ENCODE measurements at regions not wholly inside any gene's neighbourhood (a gene's known extent, or its start where the extent isn't known, plus 50 kb on each side); places are given as distances from the start of the nearest gene placed in this dataset.

- no peak for DNase-seq (ENCODE audit: low read depth in 2 of 2)
These were observed 66.1 kb downstream of the LEPR start for GRCh38 chr1:65486613-65487012.

GRCh38 chr1:65489481-65489880, 69.0 kb downstream of the LEPR start:
- DNase-seq (ENCODE audit: low read depth in 2 of 2), result no peak

GRCh38 chr1:65490231-65491009, 70.0 kb downstream of the LEPR start:
- no peak for DNase-seq (ENCODE audit: low read depth in 2 of 2)

GRCh38 chr1:65491472-65491871, 71.0 kb downstream of the LEPR start:
- no peak for DNase-seq (ENCODE audit: low read depth in 2 of 2)

GRCh38 chr1:65493802-65494201, 73.3 kb downstream of the LEPR start:
- no peak for DNase-seq (ENCODE audit: low read depth in 2 of 2)

- no peak for DNase-seq (ENCODE audit: low read depth in 2 of 2)
These were observed 74.2 kb downstream of the LEPR start for GRCh38 chr1:65494671-65495070.

- no peak for DNase-seq (ENCODE audit: low read depth in 2 of 2)
These were observed 74.7 kb downstream of the LEPR start for GRCh38 chr1:65495137-65495536.

GRCh38 chr1:65497256-65497830, 76.9 kb downstream of the LEPR start:
- no peak for DNase-seq (ENCODE audit: low read depth in 2 of 2)

GRCh38 chr1:65503427-65503826, 83.0 kb downstream of the LEPR start:
- no peak for DNase-seq (ENCODE audit: low read depth in 2 of 2)

GRCh38 chr1:65504263-65504662, 83.8 kb downstream of the LEPR start:
- no peak for DNase-seq (ENCODE audit: low read depth in 2 of 2)

GRCh38 chr1:65505547-65506300, 85.3 kb downstream of the LEPR start:
- no peak for DNase-seq (ENCODE audit: low read depth in 2 of 2)

- DNase-seq (ENCODE audit: low read depth in 2 of 2), result no peak
These were observed 87.6 kb downstream of the LEPR start for GRCh38 chr1:65508051-65508450.

GRCh38 chr1:65509912-65510680, 89.6 kb downstream of the LEPR start:
- DNase-seq (ENCODE audit: low read depth in 2 of 2), result no peak

GRCh38 chr1:65510961-65511360, 90.5 kb downstream of the LEPR start:
- DNase-seq (ENCODE audit: low read depth in 2 of 2), result no peak

- DNase-seq (ENCODE audit: low read depth in 2 of 2), result no peak
These were observed 91.9 kb downstream of the LEPR start for GRCh38 chr1:65512383-65512782.

- DNase-seq (ENCODE audit: low read depth in 2 of 2), result no peak
These were observed 92.7 kb downstream of the LEPR start for GRCh38 chr1:65512967-65513780.

- DNase-seq (ENCODE audit: low read depth in 2 of 2), result no peak
These were observed 93.6 kb downstream of the LEPR start for GRCh38 chr1:65514041-65514440.

GRCh38 chr1:65524931-65525265, 104.4 kb downstream of the LEPR start:
- no peak for DNase-seq (ENCODE audit: low read depth in 2 of 2)

GRCh38 chr1:65525266-65526048, 105.0 kb downstream of the LEPR start:
- DNase-seq (ENCODE audit: low read depth in 2 of 2), result no peak

GRCh38 chr1:65526049-65526556, 105.6 kb downstream of the LEPR start:
- no peak for DNase-seq (ENCODE audit: low read depth in 2 of 2)
